Caco-2 (cell line): ENCODE measurements at regions not wholly inside any gene's neighbourhood (a gene's known extent, or its start where the extent isn't known, plus 50 kb on each side); places are given as distances from the start of the nearest gene placed in this dataset.

Source experiments
- BruUV-seq: library from RNA; stranded (reverse); fragments of 400-500 nt; replicated peaks from 2 replicates; lab custom pipeline; 2021; lab: Mats Ljungman, UMichigan
- CTCF ChIA-PET: fragments of 300-600 bp; sonication (Branson Sonifier 250); formaldehyde crosslinking; loops from one replicate; lab custom pipeline; 2022; ENCODE audit warnings: antibody characterized with exemption; lab: Charles Lee
- POLR2A ChIA-PET: fragments of 300-600 bp; sonication (Branson Sonifier 250); formaldehyde crosslinking; loops from one replicate; lab custom pipeline; 2022; ENCODE audit warnings: antibody characterized with exemption; lab: Charles Lee
- DNase-seq, 2 experiments: peaks; one replicate each; pipeline versions ENCODE4 v3.0.0 to v3.0.0-alpha.2; 2020 to 2022
- H3K27me3 ChIP-seq: replicated peaks from 2 replicates; pipeline ENCODE4 v1.6.0; 2011; ENCODE audit warnings: low read length; ENCODE audit not compliant: control insufficient read depth, insufficient read depth
- H3K36me3 ChIP-seq: 2 replicates; pipeline ENCODE4 v1.5.1; 2011; ENCODE audit warnings: low read length; ENCODE audit not compliant: control insufficient read depth, insufficient read depth
- H3K4me1 ChIP-seq: fragments of 250-450 bp; sonication (Bioruptor Pico); 2 replicates; pipeline ENCODE4 v1.5.1; 2020; ENCODE audit warnings: mild to moderate bottlenecking
- H3K4me3 ChIP-seq: 2 replicates; pipeline ENCODE4 v1.5.1; 2011; ENCODE audit warnings: low read depth, mild to moderate bottlenecking, control low read depth, low read length
- H3K9me3 ChIP-seq: fragments of 250-450 bp; sonication (Bioruptor Pico); 2 replicates; pipeline ENCODE4 v1.5.1; 2020; ENCODE audit warnings: mild to moderate bottlenecking, moderate library complexity
- H3K27ac Mint-ChIP-seq: one replicate; pipeline ENCODE4 v1.8.0; 2022; ENCODE audit warnings: mixed read lengths; ENCODE audit not compliant: unreplicated experiment
- H3K27me3 Mint-ChIP-seq: one replicate; pipeline ENCODE4 v1.8.0; 2022; ENCODE audit warnings: mixed read lengths; ENCODE audit not compliant: insufficient read depth, unreplicated experiment
- H3K36me3 Mint-ChIP-seq: one replicate; pipeline ENCODE4 v1.8.0; 2022; ENCODE audit warnings: mild to moderate bottlenecking, mixed read lengths; ENCODE audit not compliant: insufficient read depth, unreplicated experiment
- H3K4me1 Mint-ChIP-seq: one replicate; pipeline ENCODE4 v1.8.0; 2022; ENCODE audit warnings: low read depth, mixed read lengths; ENCODE audit not compliant: unreplicated experiment
- H3K4me3 Mint-ChIP-seq: one replicate; pipeline ENCODE4 v1.8.0; 2022; ENCODE audit warnings: mild to moderate bottlenecking, moderate library complexity, mixed read lengths; ENCODE audit not compliant: unreplicated experiment
- H3K9me3 Mint-ChIP-seq: one replicate; pipeline ENCODE4 v1.8.0; 2022; ENCODE audit warnings: mixed read lengths; ENCODE audit not compliant: unreplicated experiment
- intact Hi-C: fragments of 100-400 bp; cut with micrococcal nuclease; formaldehyde crosslinking; loops from one replicate; pipeline ENCODE4 v1.10.0; 2022; ENCODE audit not compliant: unreplicated experiment
- TF ChIP-seq, protein P1 (sequence below), 2 experiments: fragments of 200-600 bp in 1 of 2; IDR thresholded peaks; 1 replicate in 1 of 2; 2 replicates in 1 of 2; pipeline versions ENCODE4 v1.5.1 to v1.8.0; 2011 to 2022; ENCODE audit warnings: antibody characterized with exemption in 1 of 2, control low read depth in 1 of 2, inconsistent platforms in 1 of 2, low read depth in 1 of 2, low read length in 1 of 2, mild to moderate bottlenecking in 1 of 2, moderate library complexity in 1 of 2; ENCODE audit not compliant: insufficient read depth in 1 of 2, severe bottlenecking in 1 of 2, unreplicated experiment in 1 of 2

DNA sequence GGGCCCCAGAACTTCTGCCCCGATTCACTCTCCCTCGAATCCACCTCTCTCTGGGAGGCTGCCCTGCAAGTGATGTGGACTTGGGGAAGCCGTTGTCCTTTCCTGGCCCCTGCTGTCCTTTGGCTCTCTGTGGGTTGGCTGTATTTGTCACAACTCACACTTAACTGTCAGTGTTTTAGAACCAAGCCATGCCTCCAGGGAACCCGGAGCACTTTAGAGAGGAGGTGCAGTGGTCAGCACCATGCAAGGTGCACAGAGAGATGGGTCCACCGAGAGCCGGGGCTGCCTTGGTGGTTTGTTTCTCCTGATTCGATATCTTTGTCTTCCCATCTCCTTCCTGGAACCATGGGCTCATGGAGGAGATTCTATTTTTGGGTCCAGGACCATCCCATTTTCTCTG, 129.5 kb upstream of the RTL1 start:
- DNase-seq = no peak
- intact Hi-C loops = no loop called here
- Histone ChIP-seq H3K4me3 (no peak overlapping the region), H3K4me1 (no peaks in the 10 kb centered on the region), H3K9me3 (no peaks in the 10 kb centered on the region), H3K36me3 (no peaks in the 10 kb centered on the region), H3K27me3 (no peaks in the 10 kb centered on the region)
- H3K27ac Mint-ChIP-seq = no peak overlapping the region
- BruUV-seq = no TSS peak
- H3K9me3 Mint-ChIP-seq = no peaks in the 10 kb centered on the region
- no peaks in the 10 kb centered on the region for H3K4me1 Mint-ChIP-seq
- TF ChIP-seq, protein P1, sequence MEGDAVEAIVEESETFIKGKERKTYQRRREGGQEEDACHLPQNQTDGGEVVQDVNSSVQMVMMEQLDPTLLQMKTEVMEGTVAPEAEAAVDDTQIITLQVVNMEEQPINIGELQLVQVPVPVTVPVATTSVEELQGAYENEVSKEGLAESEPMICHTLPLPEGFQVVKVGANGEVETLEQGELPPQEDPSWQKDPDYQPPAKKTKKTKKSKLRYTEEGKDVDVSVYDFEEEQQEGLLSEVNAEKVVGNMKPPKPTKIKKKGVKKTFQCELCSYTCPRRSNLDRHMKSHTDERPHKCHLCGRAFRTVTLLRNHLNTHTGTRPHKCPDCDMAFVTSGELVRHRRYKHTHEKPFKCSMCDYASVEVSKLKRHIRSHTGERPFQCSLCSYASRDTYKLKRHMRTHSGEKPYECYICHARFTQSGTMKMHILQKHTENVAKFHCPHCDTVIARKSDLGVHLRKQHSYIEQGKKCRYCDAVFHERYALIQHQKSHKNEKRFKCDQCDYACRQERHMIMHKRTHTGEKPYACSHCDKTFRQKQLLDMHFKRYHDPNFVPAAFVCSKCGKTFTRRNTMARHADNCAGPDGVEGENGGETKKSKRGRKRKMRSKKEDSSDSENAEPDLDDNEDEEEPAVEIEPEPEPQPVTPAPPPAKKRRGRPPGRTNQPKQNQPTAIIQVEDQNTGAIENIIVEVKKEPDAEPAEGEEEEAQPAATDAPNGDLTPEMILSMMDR (IDR thresholded peaks at IDR 0.05; ENCODE audit: insufficient read depth in 1 of 2, low read depth in 1 of 2, low read length in 1 of 2, severe bottlenecking in 1 of 2, unreplicated experiment in 1 of 2) = no peak
- no peak overlapping the region for H3K4me3 Mint-ChIP-seq
- POLR2A ChIA-PET = no interaction called here
- H3K27me3 Mint-ChIP-seq = no peaks in the 10 kb centered on the region
- H3K36me3 Mint-ChIP-seq = no peaks in the 10 kb centered on the region
- CTCF ChIA-PET = no interaction called here

DNA sequence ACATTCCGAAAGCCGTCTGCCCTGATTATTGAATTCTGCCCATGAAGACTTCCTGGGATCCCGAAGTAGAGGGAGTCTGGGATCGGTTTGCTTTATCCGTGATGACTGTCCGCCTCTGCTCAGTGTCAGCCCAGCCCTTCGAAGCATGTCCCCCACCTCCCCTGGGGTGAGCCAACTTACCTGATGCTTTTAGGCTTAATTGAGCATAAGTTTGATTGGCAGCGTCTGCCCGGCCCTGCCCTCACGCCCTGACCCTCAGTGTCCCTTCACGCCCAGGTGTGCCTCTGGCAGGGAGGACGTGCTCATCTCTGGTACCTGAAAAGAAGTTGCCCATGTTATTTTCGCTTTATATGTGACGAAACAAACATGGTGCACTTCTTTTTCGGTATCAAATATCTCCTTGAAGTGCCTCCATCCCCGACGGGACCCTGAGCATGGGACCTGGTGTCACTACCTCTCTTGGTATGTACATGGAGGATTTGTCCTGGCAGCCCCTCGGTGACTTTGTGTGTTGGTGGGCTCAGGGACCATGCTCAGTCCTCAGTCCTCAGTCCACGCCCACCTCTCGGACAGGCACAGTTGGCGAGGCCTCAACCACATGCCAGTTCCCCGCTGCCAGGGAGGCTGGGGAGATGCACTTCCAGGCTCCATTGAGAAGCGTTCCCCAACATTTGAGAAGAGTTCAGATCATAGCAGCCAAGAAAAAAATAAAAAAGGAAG, 130.1 kb upstream of the RTL1 start:
- H3K36me3 ChIP-seq = no peaks in the 10 kb centered on the region
- no peak overlapping the region for H3K4me3 Mint-ChIP-seq
- DNase-seq = peak in 1 of 2 experiments; percentile 6
- H3K27ac Mint-ChIP-seq = no peak overlapping the region
- H3K4me1 Mint-ChIP-seq = no peaks in the 10 kb centered on the region
- TF ChIP-seq, protein P1 (IDR thresholded peaks at IDR 0.05; ENCODE audit: insufficient read depth in 1 of 2, low read depth in 1 of 2, low read length in 1 of 2, severe bottlenecking in 1 of 2, unreplicated experiment in 1 of 2) = no peak
- H3K9me3 Mint-ChIP-seq = no peaks in the 10 kb centered on the region
- intact Hi-C loops = no loop called here
- no peaks in the 10 kb centered on the region for H3K36me3 Mint-ChIP-seq
- no peak overlapping the region for H3K4me3 ChIP-seq
- no peaks in the 10 kb centered on the region for H3K27me3 ChIP-seq
- H3K4me1 ChIP-seq = no peaks in the 10 kb centered on the region
- ChIA-PET POLR2A (no interaction called here), CTCF (no interaction called here)
- H3K27me3 Mint-ChIP-seq = no peaks in the 10 kb centered on the region
- H3K9me3 ChIP-seq = no peaks in the 10 kb centered on the region
- BruUV-seq = no TSS peak

DNA sequence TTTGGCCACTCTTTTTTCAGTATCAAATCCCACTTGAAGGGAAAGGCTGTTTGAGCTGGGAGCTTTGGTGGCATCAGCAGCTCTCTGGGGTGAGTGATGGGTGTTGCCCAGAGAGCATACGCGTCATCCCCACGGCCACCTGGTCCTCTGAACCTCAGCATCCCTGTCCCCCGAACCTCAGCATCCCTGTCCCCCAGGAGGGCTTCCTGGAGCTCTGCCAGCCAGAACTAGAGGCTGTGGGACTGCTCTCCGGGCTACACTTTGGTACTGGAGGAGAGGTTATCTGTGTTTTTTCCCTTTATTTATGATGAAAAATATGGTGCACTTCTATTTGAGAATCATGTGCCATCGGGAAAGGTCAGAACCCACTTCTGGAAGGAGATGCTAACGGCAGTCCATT, 131.5 kb upstream of the RTL1 start:
- Histone ChIP-seq H3K27me3 (no peaks in the 10 kb centered on the region), H3K9me3 (no peaks in the 10 kb centered on the region), H3K4me3 (no peak overlapping the region), H3K4me1 (no peaks in the 10 kb centered on the region), H3K36me3 (no peaks in the 10 kb centered on the region)
- POLR2A ChIA-PET = no interaction called here
- Mint-ChIP-seq H3K4me1 (no peaks in the 10 kb centered on the region), H3K27ac (no peak overlapping the region), H3K36me3 (no peaks in the 10 kb centered on the region), H3K9me3 (no peaks in the 10 kb centered on the region), H3K4me3 (no peak overlapping the region), H3K27me3 (no peaks in the 10 kb centered on the region)
- TF ChIP-seq, protein P1 (IDR thresholded peaks at IDR 0.05; ENCODE audit: insufficient read depth in 1 of 2, low read depth in 1 of 2, low read length in 1 of 2, severe bottlenecking in 1 of 2, unreplicated experiment in 1 of 2) = no peak
- CTCF ChIA-PET = no interaction called here
- no TSS peak for BruUV-seq
- DNase-seq = peak in 1 of 2 experiments; percentile 5
- intact Hi-C loops = no loop called here
